IMR-90 (cell line): ENCODE measurements at regions not wholly inside any gene's neighbourhood (a gene's known extent, or its start where the extent isn't known, plus 50 kb on each side); places are given as distances from the start of the nearest gene placed in this dataset.

Experiments
- BHLHE40 ChIP-seq: fragments of 150-350 bp; IDR thresholded peaks from 2 replicates; pipeline ENCODE4 v1.6.1; 2016; ENCODE audit warnings: mild to moderate bottlenecking, low read depth, low read length
- FOS ChIP-seq: fragments of 150-350 bp; IDR thresholded peaks from 2 replicates; pipeline ENCODE4 v1.6.1; 2016; ENCODE audit warnings: low read depth, low read length
- MAFK ChIP-seq: IDR thresholded peaks from 2 replicates; pipeline ENCODE4 v1.6.1; 2012; ENCODE audit warnings: low read depth, low read length, improper control_type of control experiment
- MXI1 ChIP-seq: IDR thresholded peaks from 2 replicates; pipeline ENCODE4 v1.6.1; 2012; ENCODE audit warnings: low read depth, mild to moderate bottlenecking, low read length, moderate library complexity, borderline replicate concordance
- POLR2A ChIP-seq: IDR thresholded peaks from 2 replicates; pipeline ENCODE4 v1.6.1; 2012; ENCODE audit warnings: mild to moderate bottlenecking, low read depth, low read length
- RCOR1 ChIP-seq: IDR thresholded peaks from 2 replicates; pipeline ENCODE4 v1.6.1; 2012; ENCODE audit warnings: mild to moderate bottlenecking, low read length, improper control_type of control experiment; ENCODE audit not compliant: insufficient replicate concordance
- SMC3 ChIP-seq: fragments of 150-350 bp; IDR thresholded peaks from 2 replicates; pipeline ENCODE4 v1.6.1; 2016; ENCODE audit warnings: low read depth, mild to moderate bottlenecking, antibody characterized with exemption, low read length, moderate library complexity
- USF2 ChIP-seq: fragments of 150-350 bp; IDR thresholded peaks from 2 replicates; pipeline ENCODE4 v1.6.1; 2017; ENCODE audit warnings: mild to moderate bottlenecking, antibody characterized with exemption, low read length, low read depth
- TF ChIP-seq, protein P1 (sequence below): conservative IDR thresholded peaks from 2 replicates; pipeline ENCODE4 v1.5.1; 2012; ENCODE audit warnings: mild to moderate bottlenecking, low read depth, low read length, improper control_type of control experiment
- TF ChIP-seq, protein P2 (sequence below): fragments of 150-350 bp; IDR thresholded peaks from 2 replicates; pipeline ENCODE4 v1.6.1; 2016; ENCODE audit warnings: low read depth, mild to moderate bottlenecking, low read length, moderate library complexity, borderline replicate concordance

DNA sequence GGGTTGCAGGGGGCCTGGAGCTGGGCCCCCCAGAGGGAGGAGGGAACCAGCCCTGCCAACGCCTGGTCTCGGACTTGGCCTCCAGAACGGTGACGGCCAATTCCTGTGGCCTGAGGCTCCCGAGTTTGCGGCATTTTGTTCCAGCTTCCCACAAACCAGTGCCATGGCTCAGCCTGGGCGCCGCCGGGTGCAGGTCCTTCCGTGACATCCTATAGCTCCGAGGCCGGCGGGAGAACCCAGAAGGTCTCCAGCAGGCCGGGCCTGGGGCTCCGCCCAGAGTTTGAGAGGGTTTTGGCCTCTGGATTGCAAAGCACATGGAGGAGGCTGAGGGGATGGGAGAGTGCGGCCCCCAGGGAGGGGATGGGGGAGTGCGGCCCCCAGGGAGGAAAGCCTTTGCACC is 92.6 kb downstream of the UNCX start:
- no peak for TF ChIP-seq POLR2A
- TF ChIP-seq, protein P1, sequence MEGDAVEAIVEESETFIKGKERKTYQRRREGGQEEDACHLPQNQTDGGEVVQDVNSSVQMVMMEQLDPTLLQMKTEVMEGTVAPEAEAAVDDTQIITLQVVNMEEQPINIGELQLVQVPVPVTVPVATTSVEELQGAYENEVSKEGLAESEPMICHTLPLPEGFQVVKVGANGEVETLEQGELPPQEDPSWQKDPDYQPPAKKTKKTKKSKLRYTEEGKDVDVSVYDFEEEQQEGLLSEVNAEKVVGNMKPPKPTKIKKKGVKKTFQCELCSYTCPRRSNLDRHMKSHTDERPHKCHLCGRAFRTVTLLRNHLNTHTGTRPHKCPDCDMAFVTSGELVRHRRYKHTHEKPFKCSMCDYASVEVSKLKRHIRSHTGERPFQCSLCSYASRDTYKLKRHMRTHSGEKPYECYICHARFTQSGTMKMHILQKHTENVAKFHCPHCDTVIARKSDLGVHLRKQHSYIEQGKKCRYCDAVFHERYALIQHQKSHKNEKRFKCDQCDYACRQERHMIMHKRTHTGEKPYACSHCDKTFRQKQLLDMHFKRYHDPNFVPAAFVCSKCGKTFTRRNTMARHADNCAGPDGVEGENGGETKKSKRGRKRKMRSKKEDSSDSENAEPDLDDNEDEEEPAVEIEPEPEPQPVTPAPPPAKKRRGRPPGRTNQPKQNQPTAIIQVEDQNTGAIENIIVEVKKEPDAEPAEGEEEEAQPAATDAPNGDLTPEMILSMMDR = no peak
- TF ChIP-seq, protein P2, sequence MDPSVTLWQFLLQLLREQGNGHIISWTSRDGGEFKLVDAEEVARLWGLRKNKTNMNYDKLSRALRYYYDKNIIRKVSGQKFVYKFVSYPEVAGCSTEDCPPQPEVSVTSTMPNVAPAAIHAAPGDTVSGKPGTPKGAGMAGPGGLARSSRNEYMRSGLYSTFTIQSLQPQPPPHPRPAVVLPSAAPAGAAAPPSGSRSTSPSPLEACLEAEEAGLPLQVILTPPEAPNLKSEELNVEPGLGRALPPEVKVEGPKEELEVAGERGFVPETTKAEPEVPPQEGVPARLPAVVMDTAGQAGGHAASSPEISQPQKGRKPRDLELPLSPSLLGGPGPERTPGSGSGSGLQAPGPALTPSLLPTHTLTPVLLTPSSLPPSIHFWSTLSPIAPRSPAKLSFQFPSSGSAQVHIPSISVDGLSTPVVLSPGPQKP = no peak
- no peak for TF ChIP-seq RCOR1
- no peak for TF ChIP-seq BHLHE40
- no peak for TF ChIP-seq USF2
- no peak for TF ChIP-seq MAFK
- no peak for TF ChIP-seq MXI1
- no peak for TF ChIP-seq SMC3
- no peak for TF ChIP-seq FOS
